HEK293 (cell line): ENCODE measurements at regions not wholly inside any gene's neighbourhood (a gene's known extent, or its start where the extent isn't known, plus 50 kb on each side); places are given as distances from the start of the nearest gene placed in this dataset.

Experiments
- EGR2 ChIP-seq: fragments of 450-650 bp; formaldehyde crosslinking; IDR thresholded peaks from 2 replicates; pipeline ENCODE4 v1.5.1; 2016; ENCODE audit warnings: low read depth, missing biosample characterization, missing genetic modification characterization
- ZBTB17 ChIP-seq: fragments of 450-650 bp; formaldehyde crosslinking; IDR thresholded peaks from 2 replicates; pipeline ENCODE4 v1.5.1; 2016; ENCODE audit warnings: missing biosample characterization, missing genetic modification characterization
- ZNF510 ChIP-seq: fragments of 450-650 bp; formaldehyde crosslinking; IDR thresholded peaks from 2 replicates; pipeline ENCODE4 v1.5.1; 2018; ENCODE audit warnings: mild to moderate bottlenecking, missing genetic modification characterization, missing biosample characterization; ENCODE audit not compliant: insufficient replicate concordance
- ZNF629 ChIP-seq: fragments of 450-650 bp; formaldehyde crosslinking; IDR thresholded peaks from 2 replicates; pipeline ENCODE4 v1.5.1; 2017; ENCODE audit warnings: missing biosample characterization, missing genetic modification characterization
- ZNF792 ChIP-seq: fragments of 450-650 bp; formaldehyde crosslinking; IDR thresholded peaks from 2 replicates; pipeline ENCODE4 v1.5.1; 2016; ENCODE audit warnings: missing biosample characterization, missing genetic modification characterization
- TF ChIP-seq, protein P1 (sequence below): fragments of 450-650 bp; formaldehyde crosslinking; IDR thresholded peaks from 2 replicates; pipeline ENCODE4; 2016; ENCODE audit warnings: missing biosample characterization, missing genetic modification characterization
- TF ChIP-seq, protein P2 (sequence below): IDR thresholded peaks from 2 replicates; pipeline ENCODE4 v1.6.1; 2011; ENCODE audit warnings: mild to moderate bottlenecking, low read depth, low read length, borderline replicate concordance

DNA sequence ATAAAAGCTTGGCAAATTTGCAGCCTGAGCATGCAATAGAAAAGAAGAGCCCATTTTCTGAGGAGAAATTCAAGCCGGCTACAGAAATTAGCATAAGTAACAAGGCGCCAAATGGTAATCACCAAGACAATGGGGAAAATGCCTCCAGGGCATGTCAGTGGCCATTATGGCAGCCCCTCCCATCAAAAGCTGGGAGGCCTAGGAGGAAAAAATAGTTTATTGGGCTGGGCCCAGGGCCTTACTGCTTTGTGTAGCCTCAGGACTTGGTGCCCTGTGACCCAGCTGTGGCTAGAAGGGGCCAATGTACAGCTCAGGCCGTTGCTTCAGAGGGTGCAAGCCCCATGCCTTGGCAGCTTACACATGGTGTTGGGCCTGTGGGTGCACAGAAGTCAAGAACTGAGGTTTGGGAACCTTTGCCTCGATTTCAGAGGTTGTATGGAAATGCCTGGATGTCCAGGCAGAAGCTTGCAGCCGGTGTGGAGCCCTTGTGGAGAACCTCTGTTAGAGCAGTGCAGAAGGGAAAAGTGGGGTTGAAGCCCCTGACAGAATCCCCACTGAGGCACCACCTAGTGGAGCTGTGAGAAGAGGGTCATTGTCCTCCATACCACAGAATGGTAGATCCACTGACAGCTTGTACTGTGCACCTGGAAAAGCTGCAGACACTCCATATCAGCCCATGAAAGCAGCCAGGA is 328.5 kb upstream of the MAP3K7 start:
- TF ChIP-seq, protein P1, sequence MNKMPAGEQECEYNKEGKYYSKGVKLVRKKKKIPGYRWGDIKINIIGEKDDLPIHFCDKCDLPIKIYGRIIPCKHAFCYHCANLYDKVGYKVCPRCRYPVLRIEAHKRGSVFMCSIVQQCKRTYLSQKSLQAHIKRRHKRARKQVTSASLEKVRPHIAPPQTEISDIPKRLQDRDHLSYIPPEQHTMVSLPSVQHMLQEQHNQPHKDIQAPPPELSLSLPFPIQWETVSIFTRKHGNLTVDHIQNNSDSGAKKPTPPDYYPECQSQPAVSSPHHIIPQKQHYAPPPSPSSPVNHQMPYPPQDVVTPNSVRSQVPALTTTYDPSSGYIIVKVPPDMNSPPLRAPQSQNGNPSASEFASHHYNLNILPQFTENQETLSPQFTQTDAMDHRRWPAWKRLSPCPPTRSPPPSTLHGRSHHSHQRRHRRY (tag by site-specific recombination) = no peak
- TF ChIP-seq ZNF629 (tag by site-specific recombination) (no peak), ZNF792 (tag by site-specific recombination) (no peak), ZNF510 (no peak), ZBTB17 (tag by site-specific recombination) (no peak), EGR2 (no peak)
- TF ChIP-seq, protein P2, sequence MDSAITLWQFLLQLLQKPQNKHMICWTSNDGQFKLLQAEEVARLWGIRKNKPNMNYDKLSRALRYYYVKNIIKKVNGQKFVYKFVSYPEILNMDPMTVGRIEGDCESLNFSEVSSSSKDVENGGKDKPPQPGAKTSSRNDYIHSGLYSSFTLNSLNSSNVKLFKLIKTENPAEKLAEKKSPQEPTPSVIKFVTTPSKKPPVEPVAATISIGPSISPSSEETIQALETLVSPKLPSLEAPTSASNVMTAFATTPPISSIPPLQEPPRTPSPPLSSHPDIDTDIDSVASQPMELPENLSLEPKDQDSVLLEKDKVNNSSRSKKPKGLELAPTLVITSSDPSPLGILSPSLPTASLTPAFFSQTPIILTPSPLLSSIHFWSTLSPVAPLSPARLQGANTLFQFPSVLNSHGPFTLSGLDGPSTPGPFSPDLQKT = no peak
